K562 (cell line): ENCODE measurements at regions not wholly inside any gene's neighbourhood (a gene's known extent, or its start where the extent isn't known, plus 50 kb on each side); places are given as distances from the start of the nearest gene placed in this dataset.

Experiments used
- BHLHE40 ChIP-seq: IDR thresholded peaks from 2 replicates; pipeline ENCODE4 v1.6.1; 2011; ENCODE audit warnings: low read length, improper control_type of control experiment
- CBFA2T2 ChIP-seq: fragments of 450-650 bp; conservative IDR thresholded peaks from 2 replicates; pipeline ENCODE4 v1.6.1; 2017; ENCODE audit warnings: mild to moderate bottlenecking
- CBX1 ChIP-seq: sonication (generic); IDR thresholded peaks from 2 replicates; pipeline ENCODE4 v1.6.1; 2016; ENCODE audit warnings: antibody characterized with exemption, low read depth, mild to moderate bottlenecking
- EP300 ChIP-seq: IDR thresholded peaks from 2 replicates; pipeline ENCODE4 v1.6.1; 2012; ENCODE audit warnings: low read length, improper control_type of control experiment
- HOXB6 ChIP-seq: fragments of 250-450 bp; sonication (Bioruptor Pico); IDR thresholded peaks from 2 replicates; pipeline ENCODE4 v1.5.1; 2022; ENCODE audit warnings: mild to moderate bottlenecking, borderline replicate concordance
- JUND ChIP-seq, 2 experiments: IDR thresholded peaks; 2 replicates in 1 of 2; 3 replicates in 1 of 2; pipeline ENCODE4 v1.6.1; 2011; ENCODE audit warnings: borderline replicate concordance in 2 of 2, low read depth in 2 of 2, low read length in 2 of 2, improper control_type of control experiment in 1 of 2, missing biosample characterization in 1 of 2, missing genetic modification characterization in 1 of 2, missing genetic modification reagents in 1 of 2
- POLR2A ChIP-seq: fragments of 450-650 bp; conservative IDR thresholded peaks from 2 replicates; pipeline ENCODE4 v1.6.1; 2016
- PTBP1 ChIP-seq: fragments of 200-400 bp; formaldehyde crosslinking; IDR thresholded peaks from 2 replicates; pipeline ENCODE4 v1.6.1; 2017; ENCODE audit warnings: low read depth, low read length
- STAG1 ChIP-seq: sonication (generic); formaldehyde crosslinking; IDR thresholded peaks from 2 replicates; pipeline ENCODE4 v1.5.0; 2020; ENCODE audit warnings: missing genetic modification reagents, borderline replicate concordance
- ZNF830 ChIP-seq: fragments of 250-450 bp; sonication (Bioruptor Pico); IDR thresholded peaks from 2 replicates; pipeline ENCODE4 v1.5.0; 2021; ENCODE audit warnings: mild to moderate bottlenecking
- TF ChIP-seq, protein P1 (sequence below): sonication (generic); formaldehyde crosslinking; IDR thresholded peaks from 2 replicates; pipeline ENCODE4 v1.8.0; 2022; ENCODE audit warnings: missing genetic modification reagents, mild to moderate bottlenecking, borderline replicate concordance
- TF ChIP-seq, protein P2 (sequence below), 3 experiments: IDR thresholded peaks in 2 of 3; conservative IDR thresholded peaks in 1 of 3; 2 replicates each; pipeline ENCODE4 v1.5.1; 2011 to 2012; ENCODE audit warnings: low read length in 3 of 3, mild to moderate bottlenecking in 3 of 3, control low read depth in 2 of 3, improper control_type of control experiment in 1 of 3, inconsistent platforms in 1 of 3, low read depth in 1 of 3, mixed read lengths in 1 of 3, moderate library complexity in 1 of 3; ENCODE audit not compliant: insufficient read depth in 2 of 3
- TF ChIP-seq, protein P3 (sequence below): IDR thresholded peaks from 2 replicates; pipeline ENCODE4 v1.6.1; 2011; ENCODE audit warnings: borderline replicate concordance, low read depth, mild to moderate bottlenecking, moderate library complexity, low read length; ENCODE audit not compliant: insufficient read depth, poor library complexity, severe bottlenecking

- TF ChIP-seq, protein P1, sequence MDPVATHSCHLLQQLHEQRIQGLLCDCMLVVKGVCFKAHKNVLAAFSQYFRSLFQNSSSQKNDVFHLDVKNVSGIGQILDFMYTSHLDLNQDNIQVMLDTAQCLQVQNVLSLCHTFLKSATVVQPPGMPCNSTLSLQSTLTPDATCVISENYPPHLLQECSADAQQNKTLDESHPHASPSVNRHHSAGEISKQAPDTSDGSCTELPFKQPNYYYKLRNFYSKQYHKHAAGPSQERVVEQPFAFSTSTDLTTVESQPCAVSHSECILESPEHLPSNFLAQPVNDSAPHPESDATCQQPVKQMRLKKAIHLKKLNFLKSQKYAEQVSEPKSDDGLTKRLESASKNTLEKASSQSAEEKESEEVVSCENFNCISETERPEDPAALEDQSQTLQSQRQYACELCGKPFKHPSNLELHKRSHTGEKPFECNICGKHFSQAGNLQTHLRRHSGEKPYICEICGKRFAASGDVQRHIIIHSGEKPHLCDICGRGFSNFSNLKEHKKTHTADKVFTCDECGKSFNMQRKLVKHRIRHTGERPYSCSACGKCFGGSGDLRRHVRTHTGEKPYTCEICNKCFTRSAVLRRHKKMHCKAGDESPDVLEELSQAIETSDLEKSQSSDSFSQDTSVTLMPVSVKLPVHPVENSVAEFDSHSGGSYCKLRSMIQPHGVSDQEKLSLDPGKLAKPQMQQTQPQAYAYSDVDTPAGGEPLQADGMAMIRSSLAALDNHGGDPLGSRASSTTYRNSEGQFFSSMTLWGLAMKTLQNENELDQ (CRISPR knock-in tag), result no peak
- TF ChIP-seq CBFA2T2 (no peak), BHLHE40 (no peak), EP300 (no peak), JUND (IDR thresholded peaks at IDR 0.05; ENCODE audit: borderline replicate concordance, low read depth, low read length) (no peak), JUND (tag; IDR thresholded peaks at IDR 0.05; ENCODE audit: borderline replicate concordance, low read depth, low read length) (no peak), HOXB6 (CRISPR knock-in tag) (no peak), ZNF830 (CRISPR knock-in tag) (no peak), PTBP1 (no peak), POLR2A (no peak), STAG1 (CRISPR knock-in tag) (no peak), CBX1 (no peak)
- TF ChIP-seq, protein P2, sequence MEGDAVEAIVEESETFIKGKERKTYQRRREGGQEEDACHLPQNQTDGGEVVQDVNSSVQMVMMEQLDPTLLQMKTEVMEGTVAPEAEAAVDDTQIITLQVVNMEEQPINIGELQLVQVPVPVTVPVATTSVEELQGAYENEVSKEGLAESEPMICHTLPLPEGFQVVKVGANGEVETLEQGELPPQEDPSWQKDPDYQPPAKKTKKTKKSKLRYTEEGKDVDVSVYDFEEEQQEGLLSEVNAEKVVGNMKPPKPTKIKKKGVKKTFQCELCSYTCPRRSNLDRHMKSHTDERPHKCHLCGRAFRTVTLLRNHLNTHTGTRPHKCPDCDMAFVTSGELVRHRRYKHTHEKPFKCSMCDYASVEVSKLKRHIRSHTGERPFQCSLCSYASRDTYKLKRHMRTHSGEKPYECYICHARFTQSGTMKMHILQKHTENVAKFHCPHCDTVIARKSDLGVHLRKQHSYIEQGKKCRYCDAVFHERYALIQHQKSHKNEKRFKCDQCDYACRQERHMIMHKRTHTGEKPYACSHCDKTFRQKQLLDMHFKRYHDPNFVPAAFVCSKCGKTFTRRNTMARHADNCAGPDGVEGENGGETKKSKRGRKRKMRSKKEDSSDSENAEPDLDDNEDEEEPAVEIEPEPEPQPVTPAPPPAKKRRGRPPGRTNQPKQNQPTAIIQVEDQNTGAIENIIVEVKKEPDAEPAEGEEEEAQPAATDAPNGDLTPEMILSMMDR (IDR thresholded peaks at IDR 0.05 in 2 of 3, conservative IDR thresholded peaks at IDR 0.05 in 1 of 3; ENCODE audit: insufficient read depth in 2 of 3, low read depth in 1 of 3, low read length in 3 of 3), result no peak
- TF ChIP-seq, protein P3, sequence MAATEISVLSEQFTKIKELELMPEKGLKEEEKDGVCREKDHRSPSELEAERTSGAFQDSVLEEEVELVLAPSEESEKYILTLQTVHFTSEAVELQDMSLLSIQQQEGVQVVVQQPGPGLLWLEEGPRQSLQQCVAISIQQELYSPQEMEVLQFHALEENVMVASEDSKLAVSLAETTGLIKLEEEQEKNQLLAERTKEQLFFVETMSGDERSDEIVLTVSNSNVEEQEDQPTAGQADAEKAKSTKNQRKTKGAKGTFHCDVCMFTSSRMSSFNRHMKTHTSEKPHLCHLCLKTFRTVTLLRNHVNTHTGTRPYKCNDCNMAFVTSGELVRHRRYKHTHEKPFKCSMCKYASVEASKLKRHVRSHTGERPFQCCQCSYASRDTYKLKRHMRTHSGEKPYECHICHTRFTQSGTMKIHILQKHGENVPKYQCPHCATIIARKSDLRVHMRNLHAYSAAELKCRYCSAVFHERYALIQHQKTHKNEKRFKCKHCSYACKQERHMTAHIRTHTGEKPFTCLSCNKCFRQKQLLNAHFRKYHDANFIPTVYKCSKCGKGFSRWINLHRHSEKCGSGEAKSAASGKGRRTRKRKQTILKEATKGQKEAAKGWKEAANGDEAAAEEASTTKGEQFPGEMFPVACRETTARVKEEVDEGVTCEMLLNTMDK, result no peak
These were observed 138.5 kb upstream of the ITGA4 start for GRCh38 chr2:181318504-181319280.
